ACC112 (cell line): ENCODE measurements at regions not wholly inside any gene's neighbourhood (a gene's known extent, or its start where the extent isn't known, plus 50 kb on each side); places are given as distances from the start of the nearest gene placed in this dataset.
A peak's percentile ranks its signal among the peaks of the same experiment; 100 is the strongest.
"Not testable (repeated sequence)": the region's sequence is repeated elsewhere in the genome, so short reads cannot be mapped to it uniquely, and the experiment has no call there.

Source experiments
- H2AFZ ChIP-seq: fragments of 200-600 bp; sonication (generic); one replicate; pipeline ENCODE4 v1.6.0; 2017; ENCODE audit warnings: antibody characterized with exemption, low read length; ENCODE audit not compliant: unreplicated experiment
- H3K27ac ChIP-seq: fragments of 200-600 bp; sonication (generic); 2 replicates; pipeline ENCODE4 v1.5.1; 2014; ENCODE audit warnings: low read depth, mild to moderate bottlenecking, antibody characterized with exemption, low read length, moderate library complexity
- H3K27me3 ChIP-seq: fragments of 200-600 bp; sonication (generic); 2 replicates; pipeline ENCODE4 v1.6.1; 2014; ENCODE audit warnings: mild to moderate bottlenecking, antibody characterized with exemption, low read length, moderate library complexity, mixed read lengths; ENCODE audit not compliant: insufficient read depth
- H3K36me3 ChIP-seq: fragments of 200-600 bp; sonication (generic); 2 replicates; pipeline ENCODE4 v1.6.1; 2016; ENCODE audit warnings: mild to moderate bottlenecking, antibody characterized with exemption, low read length, moderate library complexity, mixed read lengths; ENCODE audit not compliant: insufficient read depth
- H3K4me1 ChIP-seq: fragments of 200-600 bp; sonication (generic); one replicate; pipeline ENCODE4 v1.6.1; 2016; ENCODE audit warnings: low read length, mixed read lengths; ENCODE audit not compliant: insufficient read depth, unreplicated experiment, control insufficient read depth
- H3K4me3 ChIP-seq: fragments of 200-600 bp; sonication (generic); 2 replicates; pipeline ENCODE4 v1.5.1; 2014; ENCODE audit warnings: mild to moderate bottlenecking, low read depth, low read length
- H3K79me2 ChIP-seq: fragments of 200-600 bp; sonication (generic); one replicate; pipeline ENCODE4 v1.6.0; 2016; ENCODE audit warnings: low read length; ENCODE audit not compliant: control insufficient read depth, unreplicated experiment, insufficient read depth

- Histone ChIP-seq H3K27ac (no peak overlapping the region), H3K36me3 (no peaks in the 10 kb centered on the region), H3K79me2 (no peaks in the 10 kb centered on the region), H3K27me3 (no peaks in the 10 kb centered on the region), H3K4me3 (no peak overlapping the region), H2AFZ (no peak overlapping the region), H3K4me1 (no peaks in the 10 kb centered on the region)
Observed at GRCh38 chr5:163245584-163245983, 191.8 kb upstream of the CCNG1 start.

GRCh38 chr5:163248333-163248732, 189.1 kb upstream of the CCNG1 start:
- H3K36me3 ChIP-seq = no peaks in the 10 kb centered on the region
- no peaks in the 10 kb centered on the region for H3K27me3 ChIP-seq
- no peaks in the 10 kb centered on the region for H3K79me2 ChIP-seq
- no peaks in the 10 kb centered on the region for H3K4me1 ChIP-seq
- H2AFZ ChIP-seq = no peak overlapping the region
- no peak overlapping the region for H3K4me3 ChIP-seq
- peak overlapping the region; percentile 56 for H3K27ac ChIP-seq

- no peaks in the 10 kb centered on the region for H3K4me1 ChIP-seq
- no peak overlapping the region for H2AFZ ChIP-seq
- peak overlapping the region; percentile 56 for H3K27ac ChIP-seq
- H3K27me3 ChIP-seq = no peaks in the 10 kb centered on the region
- no peak overlapping the region for H3K4me3 ChIP-seq
- H3K79me2 ChIP-seq = no peaks in the 10 kb centered on the region
- no peaks in the 10 kb centered on the region for H3K36me3 ChIP-seq
Observed at GRCh38 chr5:163248871-163249270, 188.5 kb upstream of the CCNG1 start.

GRCh38 chr5:163252950-163253349, 184.4 kb upstream of the CCNG1 start:
- no peak overlapping the region for H3K27ac ChIP-seq
- H3K4me1 ChIP-seq = no peaks in the 10 kb centered on the region
- H3K4me3 ChIP-seq = no peak overlapping the region
- H3K27me3 ChIP-seq = no peaks in the 10 kb centered on the region
- H3K36me3 ChIP-seq = no peaks in the 10 kb centered on the region
- no peaks in the 10 kb centered on the region for H3K79me2 ChIP-seq
- no peak overlapping the region for H2AFZ ChIP-seq

- no peaks in the 10 kb centered on the region for H3K36me3 ChIP-seq
- no peaks in the 10 kb centered on the region for H3K4me1 ChIP-seq
- H2AFZ ChIP-seq = no peak overlapping the region
- H3K79me2 ChIP-seq = no peaks in the 10 kb centered on the region
- no peak overlapping the region for H3K4me3 ChIP-seq
- H3K27ac ChIP-seq = no peak overlapping the region
- H3K27me3 ChIP-seq = no peaks in the 10 kb centered on the region
Observed at GRCh38 chr5:163259495-163259894, 177.9 kb upstream of the CCNG1 start.

- Histone ChIP-seq H3K36me3 (no peaks in the 10 kb centered on the region), H3K27me3 (no peaks in the 10 kb centered on the region), H3K27ac (no peak overlapping the region), H2AFZ (no peak overlapping the region), H3K4me1 (no peaks in the 10 kb centered on the region), H3K4me3 (no peak overlapping the region), H3K79me2 (no peaks in the 10 kb centered on the region)
Observed at GRCh38 chr5:163260471-163260870, 176.9 kb upstream of the CCNG1 start.

- Histone ChIP-seq H3K4me3 (no peak overlapping the region), H2AFZ (no peak overlapping the region), H3K79me2 (no peaks in the 10 kb centered on the region), H3K27me3 (no peaks in the 10 kb centered on the region), H3K27ac (no peak overlapping the region), H3K36me3 (no peaks in the 10 kb centered on the region), H3K4me1 (no peaks in the 10 kb centered on the region)
Observed at GRCh38 chr5:163260961-163261360, 176.4 kb upstream of the CCNG1 start.

- no peaks in the 10 kb centered on the region for H3K79me2 ChIP-seq
- no peak overlapping the region for H3K4me3 ChIP-seq
- no peaks in the 10 kb centered on the region for H3K27me3 ChIP-seq
- H3K36me3 ChIP-seq = no peaks in the 10 kb centered on the region
- H3K4me1 ChIP-seq = no peaks in the 10 kb centered on the region
- H2AFZ ChIP-seq = no peak overlapping the region
- no peak overlapping the region for H3K27ac ChIP-seq
Observed at GRCh38 chr5:163261647-163262269, 175.6 kb upstream of the CCNG1 start.

- H2AFZ ChIP-seq, H3K27me3 ChIP-seq, H3K4me1 ChIP-seq, H3K27ac ChIP-seq, H3K4me3 ChIP-seq, H3K36me3 ChIP-seq, H3K79me2 ChIP-seq: not testable (repeated sequence)
Observed at GRCh38 chr5:163266249-163266648, 171.1 kb upstream of the CCNG1 start.

- no peak overlapping the region for H2AFZ ChIP-seq
- H3K4me1 ChIP-seq = no peaks in the 10 kb centered on the region
- H3K4me3 ChIP-seq = no peak overlapping the region
- H3K79me2 ChIP-seq = no peaks in the 10 kb centered on the region
- H3K27me3 ChIP-seq = 0 out of 2 replicates have a peak, but pooled peaks cover 6% of the 10 kb centered on the region
- H3K36me3 ChIP-seq = no peaks in the 10 kb centered on the region
- no peak overlapping the region for H3K27ac ChIP-seq
Observed at GRCh38 chr5:163269624-163270023, 167.8 kb upstream of the CCNG1 start.

- H2AFZ ChIP-seq = no peak overlapping the region
- no peak overlapping the region for H3K27ac ChIP-seq
- no peaks in the 10 kb centered on the region for H3K27me3 ChIP-seq
- H3K4me1 ChIP-seq = no peaks in the 10 kb centered on the region
- no peaks in the 10 kb centered on the region for H3K36me3 ChIP-seq
- no peak overlapping the region for H3K4me3 ChIP-seq
- no peaks in the 10 kb centered on the region for H3K79me2 ChIP-seq
Observed at GRCh38 chr5:163276466-163276865, 160.9 kb upstream of the CCNG1 start.
